Adrenal gland (tissue), 5 donors: ENCODE measurements at regions not wholly inside any gene's neighbourhood (a gene's known extent, or its start where the extent isn't known, plus 50 kb on each side); places are given as distances from the start of the nearest gene placed in this dataset.

Experiments used
- POLR2A ChIP-seq, 2 donors: fragments of 450-650 bp; IDR thresholded peaks; one replicate each; pipeline ENCODE4 v1.6.1; 2017; ENCODE audit warnings: antibody characterized with exemption in 2 of 2, mild to moderate bottlenecking in 2 of 2, moderate library complexity in 1 of 2
- TF ChIP-seq, protein P1 (sequence below), 6 experiments: fragments of 450-650 bp in 4 of 6; fragments of 200-600 bp in 2 of 6; sonication (generic) in 1 of 6; IDR thresholded peaks; 1 replicate in 5 of 6; 2 replicates in 1 of 6; pipeline versions ENCODE4 v1.5.1 to v1.8.0; 2016 to 2021; ENCODE audit warnings: antibody characterized with exemption in 6 of 6, mild to moderate bottlenecking in 2 of 6, moderate library complexity in 1 of 6
- donor health status: DM: no; HTN: no; CAD: no.

DNA sequence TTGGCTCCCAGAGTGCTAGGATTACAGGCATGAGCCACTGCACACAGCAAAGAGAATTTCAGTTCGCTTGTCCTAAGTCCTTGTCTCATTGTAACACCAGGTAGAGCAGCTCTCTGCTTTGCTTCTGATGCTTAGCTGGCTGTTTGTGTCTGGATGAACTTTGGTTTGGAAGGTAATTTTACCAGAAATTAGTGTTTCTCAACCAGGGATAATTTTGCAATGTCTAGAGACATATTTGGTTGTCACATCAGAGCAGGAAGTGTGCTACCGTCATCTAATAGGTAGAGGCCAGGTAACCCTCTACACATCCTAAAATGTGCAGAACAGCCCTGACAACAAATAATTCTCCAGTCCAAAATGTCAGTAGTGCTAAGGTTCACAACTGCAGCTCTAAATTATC, 108.8 kb downstream of the SNX18 start:
- TF ChIP-seq, protein P1, sequence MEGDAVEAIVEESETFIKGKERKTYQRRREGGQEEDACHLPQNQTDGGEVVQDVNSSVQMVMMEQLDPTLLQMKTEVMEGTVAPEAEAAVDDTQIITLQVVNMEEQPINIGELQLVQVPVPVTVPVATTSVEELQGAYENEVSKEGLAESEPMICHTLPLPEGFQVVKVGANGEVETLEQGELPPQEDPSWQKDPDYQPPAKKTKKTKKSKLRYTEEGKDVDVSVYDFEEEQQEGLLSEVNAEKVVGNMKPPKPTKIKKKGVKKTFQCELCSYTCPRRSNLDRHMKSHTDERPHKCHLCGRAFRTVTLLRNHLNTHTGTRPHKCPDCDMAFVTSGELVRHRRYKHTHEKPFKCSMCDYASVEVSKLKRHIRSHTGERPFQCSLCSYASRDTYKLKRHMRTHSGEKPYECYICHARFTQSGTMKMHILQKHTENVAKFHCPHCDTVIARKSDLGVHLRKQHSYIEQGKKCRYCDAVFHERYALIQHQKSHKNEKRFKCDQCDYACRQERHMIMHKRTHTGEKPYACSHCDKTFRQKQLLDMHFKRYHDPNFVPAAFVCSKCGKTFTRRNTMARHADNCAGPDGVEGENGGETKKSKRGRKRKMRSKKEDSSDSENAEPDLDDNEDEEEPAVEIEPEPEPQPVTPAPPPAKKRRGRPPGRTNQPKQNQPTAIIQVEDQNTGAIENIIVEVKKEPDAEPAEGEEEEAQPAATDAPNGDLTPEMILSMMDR (IDR thresholded peaks at IDR 0.05) = no peak
- no peak for TF ChIP-seq POLR2A (IDR thresholded peaks at IDR 0.05)
